ENCODE measurements at regions not wholly inside any gene's neighbourhood (a gene's known extent, or its start where the extent isn't known, plus 50 kb on each side); places are given as distances from the start of the nearest gene placed in this dataset.

GRCh38 chr3:187798531-187799530, 53.6 kb upstream of the BCL6 start:
- TF ChIP-seq ZNF138 (CRISPR knock-in tag; conservative IDR thresholded peaks at IDR 0.05) (no peak), ZBTB21 (CRISPR knock-in tag; IDR thresholded peaks at IDR 0.05; ENCODE audit: borderline replicate concordance) (no peak), FOXJ3 (CRISPR knock-in tag; IDR thresholded peaks at IDR 0.05; ENCODE audit: borderline replicate concordance) (no peak), FOXK1 (CRISPR knock-in tag; IDR thresholded peaks at IDR 0.05) (no peak), SP1 (CRISPR knock-in tag; conservative IDR thresholded peaks at IDR 0.05) (no peak), NR2C2 (CRISPR knock-in tag; IDR thresholded peaks at IDR 0.05) (no peak), FOXP1 (CRISPR knock-in tag; IDR thresholded peaks at IDR 0.05; ENCODE audit: borderline replicate concordance) (no peak), SMAD3 (CRISPR knock-in tag; IDR thresholded peaks at IDR 0.05; ENCODE audit: borderline replicate concordance) (no peak), ZNF281 (CRISPR knock-in tag; IDR thresholded peaks at IDR 0.05) (no peak), ESRRA (CRISPR knock-in tag; IDR thresholded peaks at IDR 0.05; ENCODE audit: borderline replicate concordance) (no peak), GTF2I (CRISPR knock-in tag; conservative IDR thresholded peaks at IDR 0.05) (no peak)
- TF ChIP-seq, protein P1, sequence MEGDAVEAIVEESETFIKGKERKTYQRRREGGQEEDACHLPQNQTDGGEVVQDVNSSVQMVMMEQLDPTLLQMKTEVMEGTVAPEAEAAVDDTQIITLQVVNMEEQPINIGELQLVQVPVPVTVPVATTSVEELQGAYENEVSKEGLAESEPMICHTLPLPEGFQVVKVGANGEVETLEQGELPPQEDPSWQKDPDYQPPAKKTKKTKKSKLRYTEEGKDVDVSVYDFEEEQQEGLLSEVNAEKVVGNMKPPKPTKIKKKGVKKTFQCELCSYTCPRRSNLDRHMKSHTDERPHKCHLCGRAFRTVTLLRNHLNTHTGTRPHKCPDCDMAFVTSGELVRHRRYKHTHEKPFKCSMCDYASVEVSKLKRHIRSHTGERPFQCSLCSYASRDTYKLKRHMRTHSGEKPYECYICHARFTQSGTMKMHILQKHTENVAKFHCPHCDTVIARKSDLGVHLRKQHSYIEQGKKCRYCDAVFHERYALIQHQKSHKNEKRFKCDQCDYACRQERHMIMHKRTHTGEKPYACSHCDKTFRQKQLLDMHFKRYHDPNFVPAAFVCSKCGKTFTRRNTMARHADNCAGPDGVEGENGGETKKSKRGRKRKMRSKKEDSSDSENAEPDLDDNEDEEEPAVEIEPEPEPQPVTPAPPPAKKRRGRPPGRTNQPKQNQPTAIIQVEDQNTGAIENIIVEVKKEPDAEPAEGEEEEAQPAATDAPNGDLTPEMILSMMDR (IDR thresholded peaks at IDR 0.05) = no peak
- TF ChIP-seq, protein P2, sequence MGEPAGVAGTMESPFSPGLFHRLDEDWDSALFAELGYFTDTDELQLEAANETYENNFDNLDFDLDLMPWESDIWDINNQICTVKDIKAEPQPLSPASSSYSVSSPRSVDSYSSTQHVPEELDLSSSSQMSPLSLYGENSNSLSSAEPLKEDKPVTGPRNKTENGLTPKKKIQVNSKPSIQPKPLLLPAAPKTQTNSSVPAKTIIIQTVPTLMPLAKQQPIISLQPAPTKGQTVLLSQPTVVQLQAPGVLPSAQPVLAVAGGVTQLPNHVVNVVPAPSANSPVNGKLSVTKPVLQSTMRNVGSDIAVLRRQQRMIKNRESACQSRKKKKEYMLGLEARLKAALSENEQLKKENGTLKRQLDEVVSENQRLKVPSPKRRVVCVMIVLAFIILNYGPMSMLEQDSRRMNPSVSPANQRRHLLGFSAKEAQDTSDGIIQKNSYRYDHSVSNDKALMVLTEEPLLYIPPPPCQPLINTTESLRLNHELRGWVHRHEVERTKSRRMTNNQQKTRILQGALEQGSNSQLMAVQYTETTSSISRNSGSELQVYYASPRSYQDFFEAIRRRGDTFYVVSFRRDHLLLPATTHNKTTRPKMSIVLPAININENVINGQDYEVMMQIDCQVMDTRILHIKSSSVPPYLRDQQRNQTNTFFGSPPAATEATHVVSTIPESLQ (CRISPR knock-in tag; IDR thresholded peaks at IDR 0.05) = no peak
- TF ChIP-seq, protein P3, sequence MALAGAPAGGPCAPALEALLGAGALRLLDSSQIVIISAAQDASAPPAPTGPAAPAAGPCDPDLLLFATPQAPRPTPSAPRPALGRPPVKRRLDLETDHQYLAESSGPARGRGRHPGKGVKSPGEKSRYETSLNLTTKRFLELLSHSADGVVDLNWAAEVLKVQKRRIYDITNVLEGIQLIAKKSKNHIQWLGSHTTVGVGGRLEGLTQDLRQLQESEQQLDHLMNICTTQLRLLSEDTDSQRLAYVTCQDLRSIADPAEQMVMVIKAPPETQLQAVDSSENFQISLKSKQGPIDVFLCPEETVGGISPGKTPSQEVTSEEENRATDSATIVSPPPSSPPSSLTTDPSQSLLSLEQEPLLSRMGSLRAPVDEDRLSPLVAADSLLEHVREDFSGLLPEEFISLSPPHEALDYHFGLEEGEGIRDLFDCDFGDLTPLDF (CRISPR knock-in tag; IDR thresholded peaks at IDR 0.05) = no peak

Measured in WTC11 (cell line).